ENCODE measurements at regions not wholly inside any gene's neighbourhood (a gene's known extent, or its start where the extent isn't known, plus 50 kb on each side); places are given as distances from the start of the nearest gene placed in this dataset.

GRCh38 chr10:121300723-121301122, 297.5 kb downstream of the FGFR2 start:
- DNase-seq (ENCODE audit: low read depth): no peak
- TF ChIP-seq, protein P1, sequence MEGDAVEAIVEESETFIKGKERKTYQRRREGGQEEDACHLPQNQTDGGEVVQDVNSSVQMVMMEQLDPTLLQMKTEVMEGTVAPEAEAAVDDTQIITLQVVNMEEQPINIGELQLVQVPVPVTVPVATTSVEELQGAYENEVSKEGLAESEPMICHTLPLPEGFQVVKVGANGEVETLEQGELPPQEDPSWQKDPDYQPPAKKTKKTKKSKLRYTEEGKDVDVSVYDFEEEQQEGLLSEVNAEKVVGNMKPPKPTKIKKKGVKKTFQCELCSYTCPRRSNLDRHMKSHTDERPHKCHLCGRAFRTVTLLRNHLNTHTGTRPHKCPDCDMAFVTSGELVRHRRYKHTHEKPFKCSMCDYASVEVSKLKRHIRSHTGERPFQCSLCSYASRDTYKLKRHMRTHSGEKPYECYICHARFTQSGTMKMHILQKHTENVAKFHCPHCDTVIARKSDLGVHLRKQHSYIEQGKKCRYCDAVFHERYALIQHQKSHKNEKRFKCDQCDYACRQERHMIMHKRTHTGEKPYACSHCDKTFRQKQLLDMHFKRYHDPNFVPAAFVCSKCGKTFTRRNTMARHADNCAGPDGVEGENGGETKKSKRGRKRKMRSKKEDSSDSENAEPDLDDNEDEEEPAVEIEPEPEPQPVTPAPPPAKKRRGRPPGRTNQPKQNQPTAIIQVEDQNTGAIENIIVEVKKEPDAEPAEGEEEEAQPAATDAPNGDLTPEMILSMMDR (IDR thresholded peaks at IDR 0.05; ENCODE audit: insufficient read depth, low read depth, low read length, missing control alignments): no peak
- no peak overlapping the region for H3K4me3 ChIP-seq (ENCODE audit: low read depth, low read length)

DNA sequence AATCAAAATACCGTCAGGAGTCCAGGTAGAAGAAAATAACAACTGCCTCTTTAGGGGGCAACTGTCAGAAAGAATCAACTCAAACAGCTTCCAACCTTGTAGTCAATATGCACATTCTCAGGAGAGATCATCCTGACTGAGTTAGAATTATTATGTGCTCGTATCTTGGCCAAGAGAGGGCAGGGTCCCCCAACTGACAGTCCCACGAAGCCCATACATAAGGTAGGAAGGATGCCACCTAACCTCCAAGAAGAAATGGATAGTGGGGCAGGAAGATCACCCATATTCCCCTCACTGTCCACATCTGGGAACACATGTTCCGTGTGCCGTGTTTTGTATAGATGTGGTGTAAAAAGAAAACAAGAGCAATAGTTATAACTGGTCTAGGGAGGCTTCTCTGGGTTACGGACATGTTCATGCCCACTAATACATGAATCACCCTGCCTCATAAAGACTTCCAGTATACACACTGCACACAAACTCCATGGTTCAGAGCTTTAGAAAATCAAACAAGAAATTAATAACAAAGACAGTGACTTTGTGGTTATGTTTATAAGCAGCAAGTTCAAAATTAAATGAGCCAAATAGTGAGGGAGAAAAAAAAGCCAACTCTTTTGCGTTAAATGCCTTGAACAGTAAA, 295.6 kb downstream of the FGFR2 start:
- TF ChIP-seq, protein P1 (IDR thresholded peaks at IDR 0.05; ENCODE audit: insufficient read depth, low read depth, low read length, missing control alignments): no peak
- no peak overlapping the region for H3K4me3 ChIP-seq (ENCODE audit: low read depth, low read length)
- no peak for DNase-seq (ENCODE audit: low read depth)

DNA sequence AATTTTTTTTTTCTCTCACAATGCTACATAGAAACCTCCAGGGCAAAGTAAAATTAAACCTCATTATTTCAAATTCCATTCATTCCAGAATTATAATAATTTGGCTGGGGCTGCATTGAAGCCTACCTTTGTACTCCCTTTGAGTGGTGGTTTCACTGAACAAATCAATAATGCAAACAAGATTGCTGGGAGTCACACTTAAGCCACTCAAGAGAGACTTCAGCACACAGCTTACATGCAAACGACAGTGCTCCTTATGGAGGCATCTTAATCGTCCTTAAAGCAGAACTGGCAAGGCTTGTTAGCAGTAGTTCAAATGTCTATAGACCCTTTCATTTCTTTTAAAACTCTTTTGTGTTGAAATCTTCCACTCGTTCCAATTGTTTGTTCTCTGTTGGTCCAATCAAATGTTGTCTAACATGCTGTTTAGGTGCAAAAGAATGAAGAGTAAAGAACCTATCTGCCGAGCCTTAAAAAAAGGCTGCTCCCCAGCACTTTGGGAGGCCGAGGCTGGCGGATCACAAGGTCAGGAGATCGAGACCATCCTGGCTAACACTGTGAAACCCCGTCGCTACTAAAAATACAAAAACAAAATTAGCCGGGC, 294.9 kb downstream of the FGFR2 start:
- TF ChIP-seq, protein P1 (IDR thresholded peaks at IDR 0.05; ENCODE audit: insufficient read depth, low read depth, low read length, missing control alignments): no peak
- DNase-seq (ENCODE audit: low read depth): no peak
- H3K4me3 ChIP-seq (ENCODE audit: low read depth, low read length): no peak overlapping the region

GRCh38 chr10:121305066-121305465, 293.2 kb downstream of the FGFR2 start:
- TF ChIP-seq, protein P1 (IDR thresholded peaks at IDR 0.05; ENCODE audit: insufficient read depth, low read depth, low read length, missing control alignments): no peak
- DNase-seq (ENCODE audit: low read depth): no peak
- no peak overlapping the region for H3K4me3 ChIP-seq (ENCODE audit: low read depth, low read length)

DNA sequence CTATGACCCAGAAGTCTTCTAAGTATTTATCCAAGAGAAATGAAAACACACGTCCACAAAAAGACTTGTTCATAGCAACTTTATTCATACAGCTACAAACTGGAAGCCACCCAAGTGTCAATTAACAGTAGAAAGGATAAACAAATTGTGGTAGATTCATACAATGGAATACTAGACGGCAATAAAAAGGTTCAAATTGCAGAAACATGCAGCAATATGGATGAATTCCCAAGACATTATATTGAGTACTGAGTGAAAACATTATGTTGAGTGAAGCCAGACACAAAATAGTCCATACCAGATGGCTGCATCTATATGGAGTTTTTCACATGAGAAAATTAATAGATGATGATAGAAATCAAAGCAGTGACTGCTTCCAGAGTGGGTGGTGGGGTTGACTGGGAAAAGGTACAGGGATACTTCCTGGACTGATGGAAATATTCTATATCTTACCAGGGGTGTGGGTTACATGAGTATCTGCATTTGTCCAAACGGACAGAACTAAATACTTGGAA, 292.0 kb downstream of the FGFR2 start:
- DNase-seq (ENCODE audit: low read depth): no peak
- TF ChIP-seq, protein P1 (IDR thresholded peaks at IDR 0.05; ENCODE audit: insufficient read depth, low read depth, low read length, missing control alignments): no peak

GRCh38 chr10:121307411-121307980, 290.7 kb downstream of the FGFR2 start:
- no peak for DNase-seq (ENCODE audit: low read depth)
- TF ChIP-seq, protein P1 (IDR thresholded peaks at IDR 0.05; ENCODE audit: insufficient read depth, low read depth, low read length, missing control alignments): no peak
- H3K4me3 ChIP-seq (ENCODE audit: low read depth, low read length): no peak overlapping the region

More for the DNA sequence above, 292.0 kb downstream of the FGFR2 start:
- no peak overlapping the region for H3K4me3 ChIP-seq (ENCODE audit: low read depth, low read length)

Data from GM12865 (cell line).